SK-N-SH (cell line): ENCODE measurements at regions not wholly inside any gene's neighbourhood (a gene's known extent, or its start where the extent isn't known, plus 50 kb on each side); places are given as distances from the start of the nearest gene placed in this dataset.

Source experiments
- CTCF ChIP-seq: fragments of 200-600 bp; sonication (generic); IDR thresholded peaks from 2 replicates; pipeline ENCODE4 v1.6.1; 2017; ENCODE audit warnings: antibody characterized with exemption, mild to moderate bottlenecking, moderate library complexity
- IRF3 ChIP-seq: fragments of 150-350 bp; IDR thresholded peaks from 2 replicates; pipeline ENCODE4 v1.6.1; 2016; ENCODE audit warnings: mild to moderate bottlenecking, low read depth, low read length
- TAF1 ChIP-seq: IDR thresholded peaks from 2 replicates; pipeline ENCODE4 v1.6.1; 2012; ENCODE audit warnings: low read depth, mild to moderate bottlenecking, low read length, moderate library complexity, borderline replicate concordance
- USF2 ChIP-seq: fragments of 150-350 bp; IDR thresholded peaks from 2 replicates; pipeline ENCODE4 v1.6.1; 2017; ENCODE audit warnings: antibody characterized with exemption, low read length, low read depth, borderline replicate concordance

GRCh38 chr6:141321493-141322347, 811.0 kb upstream of the GJE1 start:
- no peak for TF ChIP-seq CTCF
- TF ChIP-seq TAF1: no peak
- no peak for TF ChIP-seq USF2
- no peak for TF ChIP-seq IRF3
